ENCODE measurements at regions not wholly inside any gene's neighbourhood (a gene's known extent, or its start where the extent isn't known, plus 50 kb on each side); places are given as distances from the start of the nearest gene placed in this dataset.

DNA sequence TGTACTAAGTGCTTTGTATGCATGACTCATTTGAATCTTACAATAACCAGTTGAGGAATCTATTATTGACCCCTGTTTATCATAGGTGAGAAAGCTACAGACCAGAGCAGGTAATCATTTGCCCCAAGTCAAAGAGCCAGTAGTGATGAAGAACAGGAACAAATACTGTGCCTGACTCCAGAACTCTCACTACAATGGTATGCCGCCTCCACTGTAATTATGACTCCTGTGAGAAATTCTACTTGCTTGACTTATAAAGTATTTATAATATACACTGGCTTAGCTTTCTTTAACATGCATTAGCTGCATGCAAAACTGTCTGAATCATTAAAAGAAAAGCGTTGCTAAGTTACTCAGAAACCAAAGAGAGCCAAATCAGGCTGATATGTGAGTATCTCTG, 92.6 kb downstream of the ZNF281 start:
- Histone ChIP-seq H3K4me3 (replicated peaks; ENCODE audit: low read depth, low read length) (no peak overlapping the region), H3K36me3 (ENCODE audit: control insufficient read depth, insufficient read depth, low read length) (no peaks in the 10 kb centered on the region), H3K27me3 (replicated peaks; ENCODE audit: control insufficient read depth, insufficient read depth, low read length) (no peaks in the 10 kb centered on the region)
- TF ChIP-seq, protein P1, sequence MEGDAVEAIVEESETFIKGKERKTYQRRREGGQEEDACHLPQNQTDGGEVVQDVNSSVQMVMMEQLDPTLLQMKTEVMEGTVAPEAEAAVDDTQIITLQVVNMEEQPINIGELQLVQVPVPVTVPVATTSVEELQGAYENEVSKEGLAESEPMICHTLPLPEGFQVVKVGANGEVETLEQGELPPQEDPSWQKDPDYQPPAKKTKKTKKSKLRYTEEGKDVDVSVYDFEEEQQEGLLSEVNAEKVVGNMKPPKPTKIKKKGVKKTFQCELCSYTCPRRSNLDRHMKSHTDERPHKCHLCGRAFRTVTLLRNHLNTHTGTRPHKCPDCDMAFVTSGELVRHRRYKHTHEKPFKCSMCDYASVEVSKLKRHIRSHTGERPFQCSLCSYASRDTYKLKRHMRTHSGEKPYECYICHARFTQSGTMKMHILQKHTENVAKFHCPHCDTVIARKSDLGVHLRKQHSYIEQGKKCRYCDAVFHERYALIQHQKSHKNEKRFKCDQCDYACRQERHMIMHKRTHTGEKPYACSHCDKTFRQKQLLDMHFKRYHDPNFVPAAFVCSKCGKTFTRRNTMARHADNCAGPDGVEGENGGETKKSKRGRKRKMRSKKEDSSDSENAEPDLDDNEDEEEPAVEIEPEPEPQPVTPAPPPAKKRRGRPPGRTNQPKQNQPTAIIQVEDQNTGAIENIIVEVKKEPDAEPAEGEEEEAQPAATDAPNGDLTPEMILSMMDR (IDR thresholded peaks at IDR 0.05; ENCODE audit: insufficient read depth, low read length, poor library complexity, severe bottlenecking): no peak
- DNase-seq (ENCODE audit: extremely low read depth, insufficient read length): no peak

DNA sequence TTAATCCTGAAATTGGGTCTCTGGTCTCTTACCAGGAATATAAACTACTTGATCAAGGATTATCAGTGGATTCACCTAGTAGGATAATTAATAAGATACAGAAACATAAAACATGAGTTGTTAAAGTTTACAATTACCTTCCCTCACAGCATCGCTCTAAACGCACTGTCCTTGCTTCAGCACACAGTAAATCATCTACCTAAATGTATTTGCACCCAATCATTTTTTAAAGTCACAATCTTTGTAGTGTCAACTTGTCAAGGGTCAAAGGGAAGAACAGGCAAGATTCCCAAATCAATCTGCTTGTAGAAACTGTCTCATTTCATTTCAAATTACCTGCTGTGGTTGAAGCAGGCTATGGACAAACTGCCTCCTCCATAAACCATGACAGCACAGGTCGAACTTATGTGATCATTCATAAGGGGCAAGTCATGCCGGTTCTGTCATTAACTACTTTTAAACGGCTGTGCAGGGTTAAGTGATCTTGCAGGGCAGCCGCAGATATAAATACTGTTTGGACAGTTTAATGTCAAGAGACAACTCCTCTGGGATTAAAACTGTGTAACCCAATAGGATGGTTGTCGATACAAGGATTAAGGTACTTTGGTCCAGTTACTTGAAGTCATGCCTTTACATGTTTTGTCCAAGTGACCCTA, 93.6 kb downstream of the ZNF281 start:
- TF ChIP-seq, protein P1 (IDR thresholded peaks at IDR 0.05; ENCODE audit: insufficient read depth, low read length, poor library complexity, severe bottlenecking): no peak
- H3K27me3 ChIP-seq (replicated peaks; ENCODE audit: control insufficient read depth, insufficient read depth, low read length): no peaks in the 10 kb centered on the region
- no peaks in the 10 kb centered on the region for H3K36me3 ChIP-seq (ENCODE audit: control insufficient read depth, insufficient read depth, low read length)
- no peak overlapping the region for H3K4me3 ChIP-seq (replicated peaks; ENCODE audit: low read depth, low read length)
- no peak for DNase-seq (ENCODE audit: extremely low read depth, insufficient read length)

DNA sequence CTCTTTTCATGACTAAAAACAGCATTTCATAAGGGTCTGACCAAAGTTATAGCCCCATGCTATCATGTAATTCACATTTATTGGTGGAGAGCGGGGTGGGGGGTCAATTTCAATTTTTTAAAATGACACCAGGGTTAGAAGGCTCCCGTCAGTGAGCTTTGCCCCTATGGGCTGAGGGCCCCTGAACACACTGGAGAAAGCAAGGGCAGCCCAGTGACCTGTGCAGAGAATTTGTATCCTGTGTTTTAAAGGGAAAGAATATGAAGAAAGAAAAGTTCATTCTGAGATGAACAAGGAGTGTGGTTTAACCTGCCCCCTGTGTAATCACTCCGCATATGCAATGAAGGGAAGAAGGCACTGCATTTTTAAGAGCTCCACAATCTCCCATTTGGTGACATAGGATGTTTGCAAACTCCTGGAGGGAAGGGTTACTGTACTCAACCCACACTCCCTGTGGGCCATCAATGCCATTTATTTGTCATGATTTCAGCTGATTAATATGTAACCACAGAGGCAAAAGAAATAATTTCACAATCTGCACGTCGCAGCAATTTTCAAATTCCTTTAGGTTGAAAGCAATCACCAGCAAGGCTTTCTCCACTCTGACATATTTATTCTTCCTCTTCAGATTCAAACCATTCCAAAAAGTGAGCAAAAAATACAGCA, 95.6 kb downstream of the ZNF281 start:
- Histone ChIP-seq H3K27me3 (replicated peaks; ENCODE audit: control insufficient read depth, insufficient read depth, low read length) (no peaks in the 10 kb centered on the region), H3K36me3 (ENCODE audit: control insufficient read depth, insufficient read depth, low read length) (no peaks in the 10 kb centered on the region), H3K4me3 (replicated peaks; ENCODE audit: low read depth, low read length) (no peak overlapping the region)
- TF ChIP-seq, protein P1 (IDR thresholded peaks at IDR 0.05; ENCODE audit: insufficient read depth, low read length, poor library complexity, severe bottlenecking): no peak
- DNase-seq (ENCODE audit: extremely low read depth, insufficient read length): no peak

DNA sequence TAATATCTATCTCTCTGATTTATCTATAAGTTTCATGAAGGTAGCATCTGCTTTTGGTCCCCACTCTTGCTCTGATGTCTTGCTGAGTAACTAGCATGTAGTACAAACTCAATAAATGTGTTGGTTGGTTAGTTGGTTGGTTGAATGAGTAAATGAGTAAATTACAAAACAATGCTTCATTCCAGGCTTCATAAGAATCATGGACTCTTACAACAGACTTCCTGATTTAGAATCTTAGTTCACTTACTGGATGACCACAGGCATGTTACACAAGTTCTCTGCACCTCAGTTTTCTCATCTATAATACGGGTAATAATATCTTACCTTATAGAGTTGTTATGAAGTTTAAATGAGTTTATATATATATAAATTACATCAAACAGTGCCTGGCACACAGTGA, 98.6 kb downstream of the ZNF281 start:
- no peak overlapping the region for H3K4me3 ChIP-seq (replicated peaks; ENCODE audit: low read depth, low read length)
- no peaks in the 10 kb centered on the region for H3K36me3 ChIP-seq (ENCODE audit: control insufficient read depth, insufficient read depth, low read length)
- TF ChIP-seq, protein P1 (IDR thresholded peaks at IDR 0.05; ENCODE audit: insufficient read depth, low read length, poor library complexity, severe bottlenecking): no peak
- H3K27me3 ChIP-seq (replicated peaks; ENCODE audit: control insufficient read depth, insufficient read depth, low read length): no peaks in the 10 kb centered on the region
- no peak for DNase-seq (ENCODE audit: extremely low read depth, insufficient read length)

DNA sequence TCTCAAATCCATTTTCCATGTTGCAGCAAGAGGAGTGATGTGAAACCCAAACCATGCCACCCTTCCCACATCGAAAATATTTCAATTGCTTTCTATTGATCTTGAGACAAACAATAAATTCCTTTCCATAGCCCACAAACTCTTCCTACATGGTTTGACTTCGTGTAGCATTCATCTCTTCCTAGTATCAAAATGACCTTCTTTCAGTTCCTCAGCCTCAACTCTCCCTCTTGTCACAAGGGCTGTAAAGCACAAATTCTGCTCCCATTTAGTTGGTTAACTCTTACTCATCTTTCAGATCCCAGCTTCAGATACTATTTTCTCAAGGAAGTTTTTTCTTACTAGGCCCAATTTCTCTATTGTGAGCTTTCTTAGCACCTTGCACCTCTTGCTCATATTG, 99.0 kb downstream of the ZNF281 start:
- no peaks in the 10 kb centered on the region for H3K36me3 ChIP-seq (ENCODE audit: control insufficient read depth, insufficient read depth, low read length)
- H3K4me3 ChIP-seq (replicated peaks; ENCODE audit: low read depth, low read length): no peak overlapping the region
- TF ChIP-seq, protein P1 (IDR thresholded peaks at IDR 0.05; ENCODE audit: insufficient read depth, low read length, poor library complexity, severe bottlenecking): no peak
- no peaks in the 10 kb centered on the region for H3K27me3 ChIP-seq (replicated peaks; ENCODE audit: control insufficient read depth, insufficient read depth, low read length)
- no peak for DNase-seq (ENCODE audit: extremely low read depth, insufficient read length)
